ENCODE measurements at regions not wholly inside any gene's neighbourhood (a gene's known extent, or its start where the extent isn't known, plus 50 kb on each side); places are given as distances from the start of the nearest gene placed in this dataset.
A peak's percentile ranks its signal among the peaks of the same experiment; 100 is the strongest.
"Not testable (repeated sequence)": the region's sequence is repeated elsewhere in the genome, so short reads cannot be mapped to it uniquely, and the experiment has no call there.

DNA sequence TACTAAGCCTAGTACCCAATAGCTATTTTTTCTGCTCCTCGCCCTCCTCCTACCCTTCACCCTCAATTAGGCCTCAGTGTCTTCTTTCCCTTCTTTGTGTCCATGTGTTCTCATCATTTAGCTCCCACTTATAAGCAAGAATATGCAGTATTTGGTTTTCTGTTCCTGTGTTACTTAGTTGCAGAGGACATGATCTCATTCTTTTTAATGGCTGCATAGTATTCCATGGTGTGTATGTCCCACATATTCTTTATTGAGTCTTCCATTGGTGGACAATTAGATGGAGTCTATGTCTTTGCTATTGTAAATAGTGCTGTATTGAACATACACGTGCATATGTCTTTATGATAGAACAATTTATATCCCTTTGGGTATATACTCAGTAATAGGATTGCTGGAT is 106.9 kb upstream of the NR5A2 start:
- DNase-seq (ENCODE audit: low spot score): no peak

DNA sequence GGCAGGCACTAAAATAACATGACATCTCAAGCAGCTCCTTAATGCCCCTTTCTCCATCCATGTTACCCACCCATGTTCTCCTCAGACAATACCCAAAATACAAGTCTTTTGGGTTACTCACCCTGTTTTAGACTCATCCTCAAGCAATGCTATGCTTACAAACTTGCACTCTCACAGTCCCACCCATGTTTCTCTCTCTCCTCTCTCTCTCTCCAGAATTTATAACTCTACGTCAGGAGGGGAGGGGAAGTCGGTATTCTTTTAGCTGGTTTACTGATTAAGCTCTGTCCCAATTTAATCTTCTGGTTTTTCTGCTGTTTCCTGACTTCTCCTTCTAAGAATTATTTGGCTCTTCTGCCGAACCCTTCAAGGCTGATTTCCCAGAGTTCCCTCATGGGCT is 98.0 kb upstream of the NR5A2 start:
- DNase-seq (ENCODE audit: low spot score): no peak

DNA sequence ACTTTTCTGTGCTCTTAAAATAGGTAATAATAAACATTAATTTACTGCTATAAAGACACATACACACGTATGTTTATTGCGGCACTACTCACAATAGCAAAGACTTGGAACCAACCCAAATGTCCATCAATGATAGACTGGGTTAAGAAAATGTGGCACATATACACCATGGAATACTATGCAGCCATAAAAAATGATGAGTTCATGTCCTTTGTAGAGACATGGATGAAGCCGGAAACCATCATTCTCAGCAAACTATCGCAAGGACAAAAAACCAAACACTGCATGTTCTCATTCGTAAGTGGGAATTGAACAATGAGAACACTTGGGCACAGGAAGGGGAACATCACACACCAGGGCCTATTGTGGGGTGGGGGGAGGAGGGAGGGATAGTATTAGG is 97.4 kb upstream of the NR5A2 start:
- DNase-seq (ENCODE audit: low spot score): not testable (repeated sequence)

DNA sequence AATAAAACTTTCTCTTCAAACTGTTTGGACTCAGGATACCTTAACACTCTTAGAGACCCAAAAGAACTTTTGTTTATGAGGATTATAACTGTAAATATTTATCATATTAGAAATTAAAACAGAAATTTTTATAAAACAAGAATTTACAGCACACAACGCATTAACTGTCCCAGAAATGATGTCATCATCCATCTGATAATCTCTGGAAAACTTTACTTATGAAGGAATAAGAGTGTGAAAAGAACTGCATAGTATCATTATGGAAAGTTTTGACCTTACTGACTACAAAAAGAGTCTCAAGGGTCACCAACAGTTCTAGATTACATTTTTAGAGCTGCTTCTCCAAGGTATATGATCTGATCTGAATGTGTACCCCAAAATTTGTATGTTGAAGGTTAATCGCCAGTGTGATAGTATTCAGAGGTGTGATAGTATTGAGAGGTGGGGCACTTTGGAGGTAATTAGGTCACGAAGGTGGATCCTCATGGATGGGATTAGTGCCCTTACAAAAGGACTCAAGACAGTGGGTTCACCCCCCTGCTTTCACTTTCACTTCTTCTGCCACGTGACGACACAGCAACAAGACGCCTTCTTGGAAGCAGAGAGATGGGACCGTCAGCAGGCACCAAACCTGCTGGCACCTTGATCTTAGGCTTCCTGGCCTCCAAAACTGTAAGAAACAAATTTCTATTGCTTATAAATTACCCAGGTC is 95.7 kb upstream of the NR5A2 start:
- DNase-seq (ENCODE audit: low spot score): peak; percentile 5

DNA sequence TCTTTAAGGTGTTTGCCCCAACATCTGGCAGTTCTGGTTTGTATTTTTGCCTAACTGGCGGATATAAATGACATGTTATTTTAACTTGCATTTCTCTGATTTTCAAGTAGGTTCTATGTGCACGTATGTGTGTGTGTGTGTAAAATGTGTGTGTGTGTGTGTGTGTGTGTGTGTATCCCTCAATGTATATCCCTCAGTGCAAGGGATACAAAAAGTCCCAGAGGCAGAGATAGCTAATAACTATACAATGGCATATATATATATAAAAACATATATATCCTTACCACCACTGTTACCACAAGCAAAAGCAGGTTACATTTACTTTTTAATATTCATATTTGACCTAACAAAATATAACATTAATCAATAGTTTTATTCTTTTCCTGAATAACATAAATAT is 95.0 kb upstream of the NR5A2 start:
- no peak for DNase-seq (ENCODE audit: low spot score)

DNA sequence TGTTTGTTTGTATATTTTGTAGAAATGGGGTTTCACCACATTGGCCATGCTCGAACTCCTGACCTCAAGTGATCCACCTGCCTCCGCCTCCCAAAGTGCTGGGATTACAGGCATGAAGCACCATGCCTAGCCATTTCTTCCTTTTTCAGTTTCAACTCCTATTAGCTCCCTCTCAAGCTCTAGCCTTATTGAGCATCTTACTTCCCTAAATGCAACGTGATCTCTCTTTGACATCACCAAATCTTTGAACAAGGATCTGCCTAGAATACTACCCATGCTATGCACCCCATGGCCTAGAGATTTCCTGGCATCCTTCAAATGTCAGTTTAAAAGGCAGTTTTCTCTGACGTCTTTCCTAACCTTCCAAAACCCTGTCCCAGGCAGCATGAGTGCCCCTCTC is 91.1 kb upstream of the NR5A2 start:
- DNase-seq (ENCODE audit: low spot score): no peak

DNA sequence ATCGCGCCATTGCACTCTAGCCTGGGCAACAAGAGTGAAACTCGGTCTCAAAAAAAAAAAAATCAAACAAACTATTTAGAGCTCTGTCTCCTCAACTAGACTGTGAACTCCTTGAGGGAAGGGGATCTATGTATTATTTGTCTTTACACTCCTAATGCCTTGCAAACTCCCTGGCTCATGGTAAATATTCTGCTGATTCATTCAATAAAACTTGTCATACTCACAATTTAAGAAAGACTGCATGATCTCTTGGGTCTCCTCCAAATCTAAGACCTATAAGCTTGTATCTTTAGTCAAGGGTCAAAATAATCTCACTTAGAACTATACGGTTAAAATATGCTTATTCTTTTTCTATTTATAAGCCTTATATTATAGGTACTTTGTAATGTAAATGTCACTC is 90.3 kb upstream of the NR5A2 start:
- no peak for DNase-seq (ENCODE audit: low spot score)

DNA sequence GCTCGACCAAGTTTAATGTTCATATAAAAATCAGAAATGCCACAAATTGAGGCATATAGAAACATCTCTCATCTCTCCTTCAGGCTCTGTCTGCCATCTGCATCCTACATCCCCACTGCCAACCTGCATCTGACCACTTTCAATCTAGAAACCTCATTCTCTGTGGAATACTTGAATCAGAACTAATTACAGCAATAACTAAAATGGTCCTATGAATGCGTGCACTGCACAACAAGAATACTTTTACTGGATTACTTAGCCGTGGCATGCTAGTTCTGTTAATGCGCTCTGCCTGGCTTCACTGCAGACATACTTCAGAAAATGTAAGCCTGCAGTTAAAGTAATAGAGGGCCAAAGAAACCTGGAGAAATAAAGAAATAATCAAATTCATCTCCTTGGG is 89.8 kb upstream of the NR5A2 start:
- DNase-seq (ENCODE audit: low spot score): no peak

DNA sequence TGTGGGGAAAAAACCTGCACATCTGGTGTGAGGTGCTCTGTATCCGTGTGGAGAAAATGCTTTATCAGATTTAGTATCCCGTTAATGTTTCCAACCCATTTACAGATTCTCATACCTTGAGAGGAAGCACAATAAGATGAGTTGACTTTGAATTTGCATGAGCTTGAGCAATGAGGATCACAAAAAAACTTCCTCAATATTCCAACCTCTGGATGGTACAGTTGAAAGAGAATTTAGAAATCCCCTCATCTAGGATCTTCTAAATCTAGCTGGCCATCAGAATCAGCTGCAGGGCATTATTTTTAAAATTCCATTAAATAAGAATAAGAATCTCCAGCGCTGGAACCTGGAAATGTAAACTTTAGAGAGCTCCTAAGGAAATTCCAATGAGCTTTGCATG is 82.5 kb upstream of the NR5A2 start:
- no peak for DNase-seq (ENCODE audit: low spot score)

DNA sequence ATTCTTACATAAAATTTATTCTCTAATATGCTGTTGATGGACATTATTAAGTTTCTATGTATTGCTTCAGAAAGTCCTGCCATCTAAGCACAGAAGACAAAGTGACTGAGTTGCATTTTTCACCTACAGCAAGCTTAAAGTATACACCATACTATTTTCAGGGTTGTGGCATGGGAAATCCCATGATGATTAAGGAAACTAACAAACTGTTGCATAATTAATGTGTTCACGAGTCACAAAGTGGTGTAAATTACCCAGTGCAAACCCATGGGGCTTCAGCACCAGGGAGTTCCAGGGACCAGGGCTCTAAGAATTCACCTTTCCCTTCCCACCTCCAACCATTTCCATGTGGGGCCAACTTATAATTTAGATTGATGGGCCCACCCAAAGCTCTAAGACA is 81.9 kb upstream of the NR5A2 start:
- DNase-seq (ENCODE audit: low spot score): no peak

DNA sequence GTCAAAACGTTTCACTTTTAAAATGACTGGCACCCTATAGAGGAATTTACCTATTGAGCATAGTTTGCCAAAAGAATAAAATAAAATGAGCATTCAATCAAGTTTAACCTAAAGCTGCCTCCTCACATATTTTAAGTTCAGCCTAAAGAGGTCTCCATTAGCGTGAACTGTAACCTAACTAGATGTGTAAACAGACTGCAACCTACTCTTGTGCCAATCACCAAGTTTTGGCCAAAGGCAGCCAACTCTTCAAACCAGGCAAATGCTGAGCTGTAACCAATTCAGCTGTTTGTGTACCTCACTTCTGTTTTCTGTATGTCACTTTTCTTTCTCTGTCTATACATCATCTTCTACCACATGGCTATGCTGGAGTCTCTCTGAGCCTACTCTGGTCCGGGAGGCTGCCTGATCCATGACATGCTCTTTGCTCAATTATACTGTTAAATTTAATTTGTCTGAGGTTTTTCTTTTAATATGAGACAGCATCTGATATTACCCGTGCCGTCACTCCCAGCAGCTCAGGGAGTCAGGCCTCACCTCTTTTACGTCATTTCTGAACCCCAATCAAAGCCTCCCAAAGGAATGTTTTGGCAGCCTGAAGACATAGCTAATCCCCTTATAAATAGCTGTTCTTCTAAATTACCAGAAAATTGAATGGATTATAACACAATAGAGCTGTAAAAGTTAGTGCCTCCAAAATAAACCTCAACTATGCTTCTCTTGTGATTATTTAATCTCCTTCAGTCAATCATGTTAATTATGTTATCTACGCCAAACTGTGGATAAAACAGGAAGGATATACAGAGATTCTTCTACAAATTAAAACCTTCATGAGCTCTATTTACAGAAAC is 81.0 kb upstream of the NR5A2 start:
- DNase-seq (ENCODE audit: low spot score): no peak

DNA sequence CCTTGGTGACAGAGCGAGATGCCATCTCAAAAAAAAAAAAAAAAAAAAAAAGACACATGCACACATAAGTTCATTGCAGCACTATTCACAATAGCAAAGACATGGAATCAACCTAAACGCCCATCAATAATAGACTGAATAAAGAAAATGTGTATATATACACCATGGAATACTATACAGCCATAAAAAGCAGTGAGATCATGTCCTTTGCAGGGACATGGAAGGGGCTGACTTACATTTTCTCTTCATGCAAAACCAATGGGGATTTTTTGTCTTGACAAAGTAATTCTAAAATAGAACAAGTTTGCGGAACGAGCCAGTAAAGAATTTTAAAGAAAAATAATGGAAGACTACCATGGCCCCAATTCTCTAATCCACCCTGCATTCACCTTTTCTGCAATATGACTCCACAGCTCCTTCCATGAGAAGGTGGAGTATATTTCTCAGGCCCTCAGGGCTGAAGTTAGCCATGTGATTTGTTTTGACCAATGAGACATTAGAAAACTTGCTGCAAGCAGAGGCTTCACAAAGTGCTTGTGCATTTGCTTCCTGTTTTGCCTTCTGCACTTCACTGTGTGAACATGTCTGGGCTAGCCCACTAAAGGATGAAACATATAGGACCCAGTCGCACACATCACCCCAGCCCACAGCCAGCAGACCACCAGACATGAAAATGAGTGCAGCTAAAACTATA is 78.8 kb upstream of the NR5A2 start:
- DNase-seq (ENCODE audit: low spot score): no peak

DNA sequence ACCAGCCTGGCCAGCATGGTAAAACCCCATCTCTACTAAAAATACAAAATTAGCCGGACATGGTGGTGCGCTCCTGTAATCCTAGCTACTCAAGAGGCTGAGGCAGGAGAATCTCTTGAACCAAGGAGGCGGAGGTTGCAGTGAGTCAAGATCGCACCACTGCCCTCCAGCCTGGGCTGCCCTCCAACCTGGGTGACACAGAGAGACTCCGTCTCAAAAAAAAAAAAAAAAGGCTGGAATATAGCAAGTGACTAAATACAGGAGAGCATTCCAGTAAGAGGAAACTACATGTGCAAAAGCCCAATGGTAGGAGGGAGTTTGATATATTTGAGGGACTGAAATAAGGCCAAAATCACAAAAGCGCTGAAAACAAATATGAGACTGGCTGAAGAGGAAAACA is 76.5 kb upstream of the NR5A2 start:
- DNase-seq (ENCODE audit: low spot score): not testable (repeated sequence)

DNA sequence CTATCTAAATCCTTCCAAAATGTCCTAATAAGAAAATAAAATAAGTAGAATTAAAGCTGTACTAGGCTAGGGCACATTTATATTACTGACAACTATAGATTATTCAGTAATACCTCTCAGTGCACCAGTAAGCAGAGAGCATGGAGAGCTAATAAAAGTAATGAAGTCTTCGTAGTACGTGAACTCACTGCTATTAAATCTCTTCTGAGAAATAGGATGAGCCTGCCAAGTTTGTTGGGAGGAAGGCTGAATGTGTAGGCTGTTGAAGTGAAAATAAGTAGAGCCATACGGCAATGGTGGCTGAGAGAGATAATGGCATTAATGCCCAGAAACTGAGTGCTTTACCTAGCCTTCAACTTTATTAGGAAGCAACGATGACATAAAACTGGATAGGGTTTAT is 73.9 kb upstream of the NR5A2 start:
- no peak for DNase-seq (ENCODE audit: low spot score)

DNA sequence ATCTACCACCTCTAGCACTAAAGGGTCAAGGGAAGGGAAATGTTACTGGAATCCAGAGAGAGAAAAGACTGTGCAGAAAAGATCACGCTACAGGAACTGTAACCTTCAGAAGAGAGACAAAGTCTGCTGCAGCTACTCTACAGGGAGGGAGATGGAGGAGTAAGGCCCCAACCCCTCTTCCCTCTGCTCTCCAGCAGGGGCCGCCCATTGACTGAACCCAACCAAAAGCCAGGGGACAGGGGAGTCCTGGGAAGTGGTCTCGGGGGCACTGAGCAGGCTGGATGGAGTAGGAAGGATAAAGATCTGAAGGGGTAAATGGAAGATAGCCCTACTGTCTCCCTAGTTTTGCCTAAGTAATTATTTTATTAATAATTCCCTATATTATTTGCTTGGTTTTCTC is 72.8 kb upstream of the NR5A2 start:
- DNase-seq (ENCODE audit: low spot score): no peak

DNA sequence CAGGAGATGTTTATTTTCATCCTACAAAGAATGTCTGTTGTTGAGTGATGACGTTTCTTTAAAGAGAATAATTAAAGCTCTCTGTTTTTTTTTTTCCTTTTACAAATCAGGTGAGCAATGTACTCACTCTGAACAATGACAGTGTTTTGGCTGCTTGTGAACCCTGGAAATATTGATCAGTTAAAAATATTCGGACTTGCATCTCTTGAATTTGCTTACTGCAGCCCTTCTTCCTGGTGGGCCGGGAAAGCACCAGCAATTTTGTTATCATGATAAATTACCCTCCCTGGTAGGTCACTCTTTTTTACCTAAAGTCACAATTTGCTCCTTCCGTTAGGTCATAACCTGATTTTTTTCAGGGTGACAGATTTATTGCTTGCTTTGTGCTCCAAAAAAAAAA is 72.3 kb upstream of the NR5A2 start:
- no peak for DNase-seq (ENCODE audit: low spot score)

DNA sequence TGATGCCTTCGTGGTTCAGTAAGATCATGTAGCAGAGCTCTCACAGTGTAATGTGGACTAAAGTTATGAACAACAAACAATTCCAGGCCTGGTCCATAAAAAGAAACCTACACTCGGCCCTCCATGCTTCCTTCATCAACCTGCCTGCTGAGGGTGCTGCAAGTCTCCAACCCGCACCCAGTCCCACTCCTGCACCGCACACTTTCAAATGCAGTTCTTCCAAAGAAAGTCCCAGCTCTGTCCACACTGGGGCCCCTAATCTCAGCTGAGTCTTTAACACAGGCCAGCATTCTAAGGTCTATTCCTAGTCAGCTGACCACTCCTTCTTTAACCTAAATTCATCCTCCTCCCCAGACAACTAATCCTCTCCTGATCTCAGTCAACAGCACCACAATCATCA is 71.5 kb upstream of the NR5A2 start:
- no peak for DNase-seq (ENCODE audit: low spot score)

DNA sequence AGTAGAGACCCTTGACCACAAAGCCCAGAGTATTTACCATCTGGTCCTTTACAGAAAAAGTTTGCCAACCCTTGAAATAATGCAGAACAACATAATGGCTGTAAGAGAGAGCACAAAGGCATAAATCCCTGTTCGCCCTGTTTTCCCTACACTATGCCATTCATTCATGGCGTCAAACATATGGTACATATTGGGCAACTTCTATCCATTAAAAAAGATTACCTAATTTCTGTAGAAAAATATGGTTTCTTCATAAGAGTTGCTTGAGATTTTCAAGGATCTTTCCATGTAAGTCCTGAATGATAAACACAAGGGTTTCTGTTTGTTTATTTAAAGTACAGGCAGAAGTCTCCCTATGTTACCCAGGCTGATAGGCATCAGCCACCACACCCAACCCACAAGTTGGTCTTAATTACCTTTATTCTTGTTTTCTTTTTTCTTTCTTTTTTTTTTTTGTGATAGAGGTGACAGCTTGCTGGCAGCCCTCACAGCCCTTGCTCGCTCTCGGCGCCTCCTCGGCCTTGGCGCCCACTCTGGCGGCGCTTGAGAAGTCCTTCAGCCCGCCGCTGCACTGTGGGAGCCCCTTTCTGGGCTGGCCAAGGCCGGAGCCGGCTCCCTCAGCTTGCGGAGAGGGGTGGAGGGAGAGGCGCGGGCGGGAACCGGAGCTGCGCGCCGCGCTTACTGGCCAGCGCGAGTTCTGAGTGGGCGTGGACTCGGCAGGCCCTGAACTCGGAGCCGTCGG is 68.3 kb upstream of the NR5A2 start:
- no peak for DNase-seq (ENCODE audit: low spot score)

DNA sequence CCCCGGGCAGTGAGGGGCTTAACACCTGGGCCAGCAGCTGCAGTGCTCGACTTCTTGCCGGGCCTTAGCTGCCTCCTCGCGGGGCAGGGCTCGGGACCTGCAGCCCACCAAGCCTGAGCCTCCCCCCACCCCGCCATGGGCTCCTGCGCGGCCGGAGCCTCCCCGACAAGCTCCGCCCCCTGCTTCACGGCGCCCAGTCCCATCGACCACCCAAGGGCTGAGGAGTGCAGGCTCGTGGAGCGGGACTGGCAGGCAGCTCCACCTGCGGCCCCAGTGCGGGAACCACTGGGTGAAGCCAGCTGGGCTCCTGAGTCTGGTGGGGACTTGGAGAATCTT is 67.8 kb upstream of the NR5A2 start:
- no peak for DNase-seq (ENCODE audit: low spot score)

DNA sequence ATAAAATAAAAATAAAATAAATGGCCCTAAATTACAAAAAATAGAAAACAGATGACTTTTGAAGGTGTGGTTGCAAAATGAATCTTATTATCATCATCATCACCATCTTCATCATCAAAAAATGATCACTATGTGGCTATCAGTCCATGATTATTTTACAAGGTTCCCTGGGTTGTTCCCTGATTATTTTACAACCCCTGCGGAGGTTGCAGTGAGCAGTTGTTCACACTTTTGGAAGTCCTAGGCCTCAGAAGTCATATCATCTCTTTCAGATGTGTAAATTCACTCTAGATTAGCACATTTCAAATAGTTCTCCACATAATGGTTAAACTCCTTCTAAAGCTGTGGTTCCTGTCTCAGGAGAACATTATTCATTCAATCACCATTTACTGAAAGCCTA is 57.4 kb upstream of the NR5A2 start:
- no peak for DNase-seq (ENCODE audit: low spot score)

DNA sequence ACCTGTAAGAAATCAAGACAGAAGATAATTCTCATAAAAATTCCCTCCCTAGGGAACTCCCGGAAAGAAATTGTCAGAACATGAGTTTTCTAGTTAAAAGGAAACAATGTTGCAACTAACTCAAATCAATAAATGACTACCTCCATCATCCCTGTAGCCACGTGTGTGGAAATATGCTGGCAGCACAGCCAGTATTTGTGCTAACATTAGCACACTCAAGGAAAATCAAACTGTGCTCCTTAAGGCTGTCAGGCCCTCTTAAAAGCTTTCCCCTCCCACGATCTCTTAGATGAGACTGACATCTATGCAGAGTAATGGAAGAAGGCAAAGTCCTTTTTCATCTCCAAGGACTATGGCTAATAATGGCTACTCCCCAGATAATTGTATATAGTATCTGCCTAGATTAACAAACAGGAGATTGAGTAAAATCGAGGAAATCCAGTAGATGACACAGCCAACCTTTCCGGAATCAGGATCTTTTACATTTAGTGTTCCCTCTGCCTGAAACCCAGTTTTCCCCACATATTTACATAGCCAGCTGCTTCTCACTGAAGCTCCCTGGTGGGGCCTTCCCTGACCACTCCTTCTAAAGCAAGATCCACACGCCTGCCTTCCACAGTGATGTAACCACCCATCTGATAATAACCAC is 50.9 kb upstream of the NR5A2 start:
- DNase-seq (ENCODE audit: low spot score): no peak
